HepG2 (cell line): ENCODE measurements at regions not wholly inside any gene's neighbourhood (a gene's known extent, or its start where the extent isn't known, plus 50 kb on each side); places are given as distances from the start of the nearest gene placed in this dataset.

ENCODE experiments used
- CTCF ChIP-seq: sonication (generic); formaldehyde crosslinking; IDR thresholded peaks from 2 replicates; pipeline ENCODE4 v1.5.0; 2020; ENCODE audit warnings: mild to moderate bottlenecking, missing genetic modification reagents, moderate library complexity
- FOXC1 ChIP-seq: sonication (generic); formaldehyde crosslinking; IDR thresholded peaks from 2 replicates; pipeline ENCODE4 v1.8.0; 2022; ENCODE audit warnings: mild to moderate bottlenecking, missing genetic modification reagents, borderline replicate concordance
- KDM6A ChIP-seq: IDR thresholded peaks from 2 replicates; pipeline ENCODE4 v1.6.1; 2016; ENCODE audit warnings: low read depth
- MAX ChIP-seq: IDR thresholded peaks from 2 replicates; pipeline ENCODE4 v1.6.1; 2012; ENCODE audit warnings: inconsistent platforms
- MAZ ChIP-seq, 2 experiments: sonication (generic) in 1 of 2; formaldehyde crosslinking in 1 of 2; IDR thresholded peaks; 2 replicates each; pipeline versions ENCODE4 v1.5.0 to v1.6.1; 2012 to 2020; ENCODE audit warnings: low read depth in 2 of 2, mild to moderate bottlenecking in 2 of 2, borderline replicate concordance in 1 of 2, improper control_type of control experiment in 1 of 2, low read length in 1 of 2, missing genetic modification reagents in 1 of 2, moderate library complexity in 1 of 2
- ZNF557 ChIP-seq: sonication (generic); formaldehyde crosslinking; IDR thresholded peaks from 2 replicates; pipeline ENCODE4 v1.4.0; 2020; ENCODE audit warnings: missing genetic modification reagents

GRCh38 chrX:141375011-141375760 is 132.9 kb upstream of the SPANXC start:
- no peak for TF ChIP-seq ZNF557
- TF ChIP-seq MAX = no peak
- no peak for TF ChIP-seq FOXC1 (CRISPR knock-in tag)
- no peak for TF ChIP-seq CTCF (CRISPR knock-in tag)
- TF ChIP-seq MAZ (IDR thresholded peaks at IDR 0.05; ENCODE audit: borderline replicate concordance, low read depth, low read length) = no peak
- TF ChIP-seq MAZ (CRISPR knock-in tag; IDR thresholded peaks at IDR 0.05; ENCODE audit: low read depth) = no peak
- no peak for TF ChIP-seq KDM6A (CRISPR knock-in tag)
